Liver (tissue), 7 donors: ENCODE measurements at regions not wholly inside any gene's neighbourhood (a gene's known extent, or its start where the extent isn't known, plus 50 kb on each side); places are given as distances from the start of the nearest gene placed in this dataset.

Source experiments
- DNase-seq: peaks from one replicate; pipeline ENCODE4 v3.0.0-alpha.2; 2017; ENCODE audit warnings: low spot score
- H3K27ac ChIP-seq, 2 donors: one replicate each; pipeline ENCODE4 v1.7.0; 2013; ENCODE audit warnings: inconsistent platforms in 2 of 2, low read length in 2 of 2, control low read depth in 1 of 2, low read depth in 1 of 2, mild to moderate bottlenecking in 1 of 2
- H3K27me3 ChIP-seq, 4 donors: one replicate each; pipeline versions ENCODE4 v1.6.1 to v1.7.0; 2013; ENCODE audit warnings: low read length in 3 of 4, inconsistent platforms in 1 of 4, mild to moderate bottlenecking in 1 of 4, moderate library complexity in 1 of 4; ENCODE audit not compliant: control insufficient read depth in 4 of 4, insufficient read depth in 4 of 4
- H3K36me3 ChIP-seq, 4 donors: one replicate each; pipeline versions ENCODE4 v1.6.1 to v1.7.0; 2013; ENCODE audit warnings: low read length in 3 of 4, mild to moderate bottlenecking in 3 of 4, low read depth in 1 of 4, moderate library complexity in 1 of 4; ENCODE audit not compliant: control insufficient read depth in 4 of 4, insufficient read depth in 3 of 4
- H3K4me1 ChIP-seq, 4 donors: one replicate each; pipeline versions ENCODE4 v1.6.1 to v1.7.0; 2013; ENCODE audit warnings: low read length in 3 of 4, mild to moderate bottlenecking in 3 of 4, moderate library complexity in 1 of 4; ENCODE audit not compliant: control insufficient read depth in 4 of 4, insufficient read depth in 4 of 4
- H3K4me3 ChIP-seq, 3 donors: one replicate each; pipeline versions ENCODE4 v1.6.1 to v1.7.0; 2013; ENCODE audit warnings: low read length in 3 of 3, control low read depth in 1 of 3, low read depth in 1 of 3, mild to moderate bottlenecking in 1 of 3
- H3K9ac ChIP-seq, 2 donors: one replicate each; pipeline ENCODE4 v1.7.0; 2013; ENCODE audit warnings: low read length in 2 of 2, mild to moderate bottlenecking in 2 of 2, moderate library complexity in 2 of 2, control low read depth in 1 of 2, low read depth in 1 of 2
- H3K9me3 ChIP-seq, 4 donors: one replicate each; pipeline versions ENCODE4 v1.6.1 to v1.7.0; 2013; ENCODE audit warnings: low read length in 3 of 4; ENCODE audit not compliant: control insufficient read depth in 4 of 4
- ATF3 ChIP-seq: IDR thresholded peaks from 2 replicates; pipeline ENCODE4 v1.6.1; 2016; ENCODE audit warnings: antibody characterized with exemption
- EGR1 ChIP-seq, 2 donors: IDR thresholded peaks; 2 replicates each; pipeline ENCODE4 v1.6.1; 2016 to 2018; ENCODE audit warnings: antibody characterized with exemption in 2 of 2, low read depth in 2 of 2
- FOXA1 ChIP-seq: IDR thresholded peaks from 2 replicates; pipeline ENCODE4 v1.6.1; 2016; ENCODE audit warnings: antibody characterized with exemption
- GABPA ChIP-seq, 2 donors: IDR thresholded peaks in 1 of 2; conservative IDR thresholded peaks in 1 of 2; 2 replicates each; pipeline ENCODE4 v1.6.1; 2016; ENCODE audit warnings: antibody characterized with exemption in 2 of 2, mild to moderate bottlenecking in 1 of 2, moderate library complexity in 1 of 2
- HNF4A ChIP-seq, 2 donors: conservative IDR thresholded peaks; 2 replicates each; pipeline ENCODE4 v1.6.1; 2016; ENCODE audit warnings: antibody characterized with exemption in 2 of 2, mild to moderate bottlenecking in 2 of 2
- HNF4G ChIP-seq: IDR thresholded peaks from 2 replicates; pipeline ENCODE4 v1.6.1; 2016; ENCODE audit warnings: antibody characterized with exemption
- JUND ChIP-seq, 2 donors: IDR thresholded peaks; 2 replicates each; pipeline ENCODE4 v1.6.1; 2016; ENCODE audit warnings: antibody characterized with exemption in 2 of 2
- MAX ChIP-seq: IDR thresholded peaks from 2 replicates; pipeline ENCODE4 v1.6.1; 2016; ENCODE audit warnings: antibody characterized with exemption
- REST ChIP-seq: IDR thresholded peaks from 2 replicates; pipeline ENCODE4 v1.6.1; 2016; ENCODE audit warnings: antibody characterized with exemption, mild to moderate bottlenecking
- RXRA ChIP-seq, 2 donors: IDR thresholded peaks; 2 replicates each; pipeline ENCODE4 v1.6.1; 2017 to 2018; ENCODE audit warnings: antibody characterized with exemption in 2 of 2, mild to moderate bottlenecking in 1 of 2
- SP1 ChIP-seq: IDR thresholded peaks from 2 replicates; pipeline ENCODE4 v1.6.1; 2018; ENCODE audit warnings: antibody characterized with exemption, mild to moderate bottlenecking
- TAF1 ChIP-seq: conservative IDR thresholded peaks from 2 replicates; pipeline ENCODE4 v1.6.1; 2016; ENCODE audit warnings: antibody characterized with exemption, mild to moderate bottlenecking
- YY1 ChIP-seq: IDR thresholded peaks from 2 replicates; pipeline ENCODE4 v1.6.1; 2016; ENCODE audit warnings: antibody characterized with exemption, mild to moderate bottlenecking
- ZBTB33 ChIP-seq: IDR thresholded peaks from 2 replicates; pipeline ENCODE4 v1.6.1; 2016; ENCODE audit warnings: antibody characterized with exemption
- WGBS: extraction: QIAGEN DNeasy Blood & Tissue Kit; methylation state at CpG from one replicate; pipeline ENCODE4 v1.1.7; 2013; 5-methylcytosine and 5-hydroxymethylcytosine counted together
- donor health status: healthy.
- donor health status: healthy.
- donor health status: healthy.
- donor health status: healthy.

- H3K4me3 ChIP-seq = no peak overlapping the region
- no peak for TF ChIP-seq HNF4G
- TF ChIP-seq JUND (IDR thresholded peaks at IDR 0.05) = no peak
- TF ChIP-seq SP1 = no peak
- H3K27ac ChIP-seq = no peak overlapping the region
- no peaks in the 10 kb centered on the region for H3K4me1 ChIP-seq
- peaks cover 0 to 6% (median 2%) of the 10 kb centered on the region in 4 donors for H3K9me3 ChIP-seq
- peaks cover 0 to 4% (median 0%) of the 10 kb centered on the region in 4 donors for H3K27me3 ChIP-seq
- H3K36me3 ChIP-seq = no peaks in the 10 kb centered on the region
- no peak for DNase-seq
- 80% methylated on average over 24 of the region's 24 CpGs for WGBS
- no peak overlapping the region for H3K9ac ChIP-seq
These were observed 107.0 kb downstream of the CPZ start for GRCh38 chr4:8699479-8700145.

- WGBS = 72% methylated on average over 4 of the region's 4 CpGs
- H3K27me3 ChIP-seq = peaks cover 0 to 4% (median 0%) of the 10 kb centered on the region in 4 donors
These were observed 106.5 kb downstream of the CPZ start for GRCh38 chr4:8699063-8699385.

GRCh38 chr4:8698341-8699062 lies 105.9 kb downstream of the CPZ start:
- Histone ChIP-seq H3K9me3 (peaks cover 0 to 6% (median 2%) of the 10 kb centered on the region in 4 donors), H3K36me3 (no peaks in the 10 kb centered on the region), H3K4me1 (no peaks in the 10 kb centered on the region), H3K4me3 (no peak overlapping the region), H3K27ac (no peak overlapping the region), H3K27me3 (peaks cover 0 to 4% (median 0%) of the 10 kb centered on the region in 4 donors), H3K9ac (no peak overlapping the region)
- TF ChIP-seq HNF4A (conservative IDR thresholded peaks at IDR 0.05) (no peak), FOXA1 (no peak), GABPA (IDR thresholded peaks at IDR 0.05 in 1 of 2, conservative IDR thresholded peaks at IDR 0.05 in 1 of 2) (no peak), EGR1 (IDR thresholded peaks at IDR 0.05; ENCODE audit: low read depth in 2 of 2) (no peak), ATF3 (no peak), ZBTB33 (no peak)
- no peak for DNase-seq
- 88% methylated on average over 20 of the region's 20 CpGs for WGBS

More at GRCh38 chr4:8699063-8699385, 106.5 kb downstream of the CPZ start:
- Histone ChIP-seq H3K4me1 (no peaks in the 10 kb centered on the region), H3K36me3 (no peaks in the 10 kb centered on the region), H3K9ac (no peak overlapping the region), H3K4me3 (no peak overlapping the region), H3K9me3 (peaks cover 0 to 6% (median 2%) of the 10 kb centered on the region in 4 donors), H3K27ac (no peak overlapping the region)
- no peak for TF ChIP-seq SP1
- TF ChIP-seq FOXA1 = no peak
- TF ChIP-seq MAX = no peak
- no peak for TF ChIP-seq REST
- TF ChIP-seq RXRA (IDR thresholded peaks at IDR 0.05) = no peak
- no peak for TF ChIP-seq YY1
- TF ChIP-seq HNF4A (conservative IDR thresholded peaks at IDR 0.05) = no peak
- no peak for TF ChIP-seq TAF1
- DNase-seq = no peak
